HepG2 (cell line): ENCODE measurements at regions not wholly inside any gene's neighbourhood (a gene's known extent, or its start where the extent isn't known, plus 50 kb on each side); places are given as distances from the start of the nearest gene placed in this dataset.

Experiments
- ATF7 ChIP-seq, 2 experiments: fragments of 450-650 bp in 1 of 2; sonication (generic) in 1 of 2; formaldehyde crosslinking in 1 of 2; IDR thresholded peaks; 2 replicates each; pipeline versions ENCODE4 v1.4.0 to v1.6.1; 2016 to 2020; ENCODE audit warnings: antibody characterized with exemption in 1 of 2, mild to moderate bottlenecking in 1 of 2, missing genetic modification reagents in 1 of 2
- ZIK1 ChIP-seq: sonication (generic); formaldehyde crosslinking; IDR thresholded peaks from 2 replicates; pipeline ENCODE4 v1.5.0; 2020; ENCODE audit warnings: mild to moderate bottlenecking, low read depth, missing genetic modification reagents, borderline replicate concordance
- ZZZ3 ChIP-seq: sonication (generic); formaldehyde crosslinking; IDR thresholded peaks from 2 replicates; pipeline ENCODE4 v1.4.0; 2020; ENCODE audit warnings: missing genetic modification reagents, mild to moderate bottlenecking, borderline replicate concordance
- TF ChIP-seq, protein P1 (sequence below): sonication (generic); formaldehyde crosslinking; IDR thresholded peaks from 2 replicates; pipeline ENCODE4 v1.4.0; 2020; ENCODE audit warnings: missing genetic modification reagents
- TF ChIP-seq, protein P2 (sequence below): sonication (generic); formaldehyde crosslinking; IDR thresholded peaks from 2 replicates; pipeline ENCODE4 v1.4.0; 2020; ENCODE audit warnings: low read depth, mild to moderate bottlenecking, missing genetic modification reagents

DNA sequence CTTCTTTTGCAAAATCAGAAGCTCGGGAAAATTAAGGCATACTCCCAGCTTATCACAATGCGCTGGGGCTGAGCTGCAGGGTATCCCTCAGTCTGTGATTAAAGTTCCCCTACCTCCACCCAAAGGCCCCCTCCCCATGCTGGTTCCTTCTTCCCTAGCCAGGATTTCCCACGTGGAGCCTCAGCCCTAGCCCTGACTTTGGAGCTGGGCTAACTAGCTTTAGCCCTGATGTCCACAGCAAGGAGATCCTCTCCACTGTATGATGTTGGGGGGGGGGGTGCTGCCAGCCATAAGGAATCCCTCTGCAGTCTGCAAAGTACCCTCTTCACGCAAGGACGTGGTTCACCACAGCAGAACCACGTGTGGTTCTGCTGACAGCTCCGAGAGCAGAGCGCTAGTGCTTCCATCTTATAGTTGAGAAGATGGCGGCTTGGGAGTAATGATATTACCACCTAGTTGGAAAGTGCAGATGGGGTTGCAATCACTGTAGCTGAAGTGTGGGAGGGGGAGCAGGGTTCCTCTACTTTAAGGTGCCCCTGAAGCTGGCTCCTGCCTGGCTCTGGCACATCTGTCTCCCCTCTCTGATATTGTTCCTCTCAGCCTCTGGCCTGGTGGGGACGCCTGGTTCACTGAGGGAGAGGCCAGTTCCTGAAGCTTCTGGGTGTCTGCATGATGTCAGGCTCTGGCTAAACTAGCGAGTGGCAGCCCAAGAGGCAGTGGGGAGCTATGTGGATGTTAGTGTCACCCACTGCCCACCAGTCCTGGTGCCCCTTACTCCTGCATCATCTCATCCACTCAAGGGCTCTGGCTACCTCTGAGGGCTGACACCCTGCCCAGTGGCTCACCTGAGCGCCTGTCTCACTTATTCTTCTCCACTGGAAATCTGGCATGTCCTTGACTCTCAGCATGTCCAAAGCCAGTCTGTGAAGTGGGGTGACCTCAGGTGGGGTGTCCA is 270.7 kb downstream of the RPS24 start:
- TF ChIP-seq, protein P1, sequence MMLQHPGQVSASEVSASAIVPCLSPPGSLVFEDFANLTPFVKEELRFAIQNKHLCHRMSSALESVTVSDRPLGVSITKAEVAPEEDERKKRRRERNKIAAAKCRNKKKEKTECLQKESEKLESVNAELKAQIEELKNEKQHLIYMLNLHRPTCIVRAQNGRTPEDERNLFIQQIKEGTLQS, result no peak
- TF ChIP-seq ZIK1 (CRISPR knock-in tag) (no peak), ZZZ3 (CRISPR knock-in tag) (no peak), ATF7 (IDR thresholded peaks at IDR 0.05) (no peak), ATF7 (CRISPR knock-in tag; IDR thresholded peaks at IDR 0.05) (no peak)
- TF ChIP-seq, protein P2, sequence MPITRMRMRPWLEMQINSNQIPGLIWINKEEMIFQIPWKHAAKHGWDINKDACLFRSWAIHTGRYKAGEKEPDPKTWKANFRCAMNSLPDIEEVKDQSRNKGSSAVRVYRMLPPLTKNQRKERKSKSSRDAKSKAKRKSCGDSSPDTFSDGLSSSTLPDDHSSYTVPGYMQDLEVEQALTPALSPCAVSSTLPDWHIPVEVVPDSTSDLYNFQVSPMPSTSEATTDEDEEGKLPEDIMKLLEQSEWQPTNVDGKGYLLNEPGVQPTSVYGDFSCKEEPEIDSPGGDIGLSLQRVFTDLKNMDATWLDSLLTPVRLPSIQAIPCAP (CRISPR knock-in tag), result no peak
